HEK293 (cell line): ENCODE measurements at regions not wholly inside any gene's neighbourhood (a gene's known extent, or its start where the extent isn't known, plus 50 kb on each side); places are given as distances from the start of the nearest gene placed in this dataset.

Experiments
- ZNF548 ChIP-seq: fragments of 450-650 bp; formaldehyde crosslinking; IDR thresholded peaks from 2 replicates; pipeline ENCODE4 v1.5.1; 2016; ENCODE audit warnings: missing biosample characterization, missing genetic modification characterization
- TF ChIP-seq, protein P1 (sequence below): fragments of 450-650 bp; formaldehyde crosslinking; IDR thresholded peaks from 2 replicates; pipeline ENCODE4 v1.5.1; 2016; ENCODE audit warnings: missing biosample characterization, missing genetic modification characterization

GRCh38 chr20:48461735-48462119 is 366.1 kb downstream of the PREX1 start:
- no peak for TF ChIP-seq ZNF548 (tag by site-specific recombination)
- TF ChIP-seq, protein P1, sequence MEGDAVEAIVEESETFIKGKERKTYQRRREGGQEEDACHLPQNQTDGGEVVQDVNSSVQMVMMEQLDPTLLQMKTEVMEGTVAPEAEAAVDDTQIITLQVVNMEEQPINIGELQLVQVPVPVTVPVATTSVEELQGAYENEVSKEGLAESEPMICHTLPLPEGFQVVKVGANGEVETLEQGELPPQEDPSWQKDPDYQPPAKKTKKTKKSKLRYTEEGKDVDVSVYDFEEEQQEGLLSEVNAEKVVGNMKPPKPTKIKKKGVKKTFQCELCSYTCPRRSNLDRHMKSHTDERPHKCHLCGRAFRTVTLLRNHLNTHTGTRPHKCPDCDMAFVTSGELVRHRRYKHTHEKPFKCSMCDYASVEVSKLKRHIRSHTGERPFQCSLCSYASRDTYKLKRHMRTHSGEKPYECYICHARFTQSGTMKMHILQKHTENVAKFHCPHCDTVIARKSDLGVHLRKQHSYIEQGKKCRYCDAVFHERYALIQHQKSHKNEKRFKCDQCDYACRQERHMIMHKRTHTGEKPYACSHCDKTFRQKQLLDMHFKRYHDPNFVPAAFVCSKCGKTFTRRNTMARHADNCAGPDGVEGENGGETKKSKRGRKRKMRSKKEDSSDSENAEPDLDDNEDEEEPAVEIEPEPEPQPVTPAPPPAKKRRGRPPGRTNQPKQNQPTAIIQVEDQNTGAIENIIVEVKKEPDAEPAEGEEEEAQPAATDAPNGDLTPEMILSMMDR (tag by site-specific recombination): no peak
